ENCODE measurements at regions not wholly inside any gene's neighbourhood (a gene's known extent, or its start where the extent isn't known, plus 50 kb on each side); places are given as distances from the start of the nearest gene placed in this dataset.

DNA sequence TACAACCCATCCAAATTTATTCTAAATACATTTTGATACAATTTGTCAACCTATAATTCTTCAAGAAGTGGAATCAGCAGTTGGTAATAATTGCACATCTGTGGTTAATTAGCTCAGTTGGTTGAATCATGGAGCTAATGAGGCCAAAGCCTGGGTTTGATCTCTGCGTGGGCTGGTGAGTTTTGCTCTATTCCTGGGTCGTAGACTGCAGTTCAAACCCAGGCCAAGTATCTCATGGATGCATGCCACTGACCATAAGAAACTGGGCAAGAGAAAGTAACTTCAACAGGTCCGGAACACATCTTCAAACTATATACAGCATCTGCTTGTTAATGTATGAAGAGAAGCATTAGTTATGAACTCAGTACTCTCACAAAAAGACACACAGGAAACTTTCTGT, 779.7 kb downstream of the USP25 start:
- Histone ChIP-seq H3K4me3 (no peak overlapping the region), H3K4me2 (no peak overlapping the region), H3K4me1 (no peaks in the 10 kb centered on the region), H3K27ac (no peak overlapping the region), H3K27me3 (no peaks in the 10 kb centered on the region), H4K20me1 (no peaks in the 10 kb centered on the region; a peak in 1 of 22 replicates), H3K36me3 (no peaks in the 10 kb centered on the region), H3K9ac (no peak overlapping the region), H3K9me3 (replicated peaks in 1 of 11) (no peaks in the 10 kb centered on the region)
- no peak for TF ChIP-seq Cebpa-rat (IDR thresholded peaks at IDR 0.05)

DNA sequence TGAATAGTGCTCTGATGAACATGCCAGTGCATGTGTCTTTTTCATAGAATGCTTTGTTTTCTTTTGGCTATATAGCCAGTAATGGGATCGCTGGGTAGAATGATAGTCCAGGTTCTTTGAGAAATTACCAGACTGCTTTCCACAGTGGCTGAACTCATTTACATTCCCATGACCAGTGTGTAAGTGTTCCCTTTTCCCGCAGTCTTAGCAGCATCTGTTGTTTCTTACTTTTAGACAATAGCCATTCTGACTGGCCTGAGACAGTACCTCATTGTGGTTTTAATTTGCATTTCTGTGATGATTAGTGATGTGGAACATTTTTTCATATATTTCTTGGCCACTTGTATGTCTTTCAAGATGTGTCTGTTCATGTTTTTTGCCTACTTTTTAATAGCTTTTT, 784.5 kb downstream of the USP25 start:
- H3K27me3 ChIP-seq: no peaks in the 10 kb centered on the region
- TF ChIP-seq Cebpa-rat (IDR thresholded peaks at IDR 0.05): no peak
- H3K36me3 ChIP-seq: no peaks in the 10 kb centered on the region
- H3K4me2 ChIP-seq: no peak overlapping the region
- no peaks in the 10 kb centered on the region for H3K9me3 ChIP-seq (replicated peaks in 1 of 11)
- no peaks in the 10 kb centered on the region; a peak in 1 of 22 replicates for H4K20me1 ChIP-seq
- no peak overlapping the region for H3K4me3 ChIP-seq
- no peaks in the 10 kb centered on the region for H3K4me1 ChIP-seq
- H3K9ac ChIP-seq: no peak overlapping the region
- H3K27ac ChIP-seq: no peak overlapping the region

DNA sequence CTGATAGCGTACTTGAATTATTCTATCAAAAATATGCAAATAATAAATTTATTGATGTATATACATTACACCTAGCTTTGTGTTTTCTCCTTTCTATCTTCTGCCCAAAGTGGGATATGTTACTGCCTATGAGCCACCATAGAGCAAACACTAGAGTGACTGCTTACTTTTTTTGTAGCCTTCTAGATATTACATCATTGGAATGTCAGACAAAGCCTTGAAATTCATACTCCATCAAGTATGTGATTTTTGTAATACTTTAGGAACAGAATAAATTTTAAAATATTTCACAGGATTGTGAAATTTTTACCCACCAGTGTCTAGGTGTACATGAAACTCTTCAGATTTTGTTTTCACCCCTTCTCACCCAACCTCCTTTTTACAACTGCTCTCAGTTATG, 787.6 kb downstream of the USP25 start:
- Histone ChIP-seq H3K36me3 (no peaks in the 10 kb centered on the region), H3K4me2 (no peak overlapping the region), H3K27ac (no peak overlapping the region), H3K4me1 (no peaks in the 10 kb centered on the region), H3K4me3 (no peak overlapping the region), H3K9ac (no peak overlapping the region), H3K9me3 (replicated peaks in 1 of 11) (no peaks in the 10 kb centered on the region), H4K20me1 (no peaks in the 10 kb centered on the region; a peak in 1 of 22 replicates), H3K27me3 (no peaks in the 10 kb centered on the region)
- TF ChIP-seq Cebpa-rat (IDR thresholded peaks at IDR 0.05): no peak; a peak in 1 of 22 replicates

- no peak for TF ChIP-seq Cebpa-rat (IDR thresholded peaks at IDR 0.05)
These were observed 789.3 kb downstream of the USP25 start for GRCh38 chr21:16519036-16519435.

GRCh38 chr21:16519644-16520043, 789.9 kb downstream of the USP25 start:
- no peak overlapping the region for H3K9ac ChIP-seq
- H3K9me3 ChIP-seq (replicated peaks in 1 of 11): no peaks in the 10 kb centered on the region
- H4K20me1 ChIP-seq: no peaks in the 10 kb centered on the region; a peak in 1 of 22 replicates
- H3K4me1 ChIP-seq: no peaks in the 10 kb centered on the region
- TF ChIP-seq Cebpa-rat (IDR thresholded peaks at IDR 0.05): no peak
- no peak overlapping the region for H3K4me2 ChIP-seq
- no peaks in the 10 kb centered on the region for H3K27me3 ChIP-seq
- H3K4me3 ChIP-seq: no peak overlapping the region
- H3K27ac ChIP-seq: no peak overlapping the region
- H3K36me3 ChIP-seq: no peaks in the 10 kb centered on the region

More at GRCh38 chr21:16519036-16519435, 789.3 kb downstream of the USP25 start:
- Histone ChIP-seq H3K36me3 (no peaks in the 10 kb centered on the region), H3K9me3 (replicated peaks in 1 of 11) (no peaks in the 10 kb centered on the region), H3K4me2 (no peak overlapping the region), H4K20me1 (no peaks in the 10 kb centered on the region; a peak in 1 of 22 replicates), H3K9ac (no peak overlapping the region), H3K27ac (no peak overlapping the region), H3K4me1 (no peaks in the 10 kb centered on the region), H3K27me3 (no peaks in the 10 kb centered on the region), H3K4me3 (no peak overlapping the region)

GRCh38 chr21:16522548-16522947, 792.8 kb downstream of the USP25 start:
- TF ChIP-seq Cebpa-rat (IDR thresholded peaks at IDR 0.05): no peak
- Histone ChIP-seq H3K4me1 (no peaks in the 10 kb centered on the region), H3K27ac (no peak overlapping the region)

DNA sequence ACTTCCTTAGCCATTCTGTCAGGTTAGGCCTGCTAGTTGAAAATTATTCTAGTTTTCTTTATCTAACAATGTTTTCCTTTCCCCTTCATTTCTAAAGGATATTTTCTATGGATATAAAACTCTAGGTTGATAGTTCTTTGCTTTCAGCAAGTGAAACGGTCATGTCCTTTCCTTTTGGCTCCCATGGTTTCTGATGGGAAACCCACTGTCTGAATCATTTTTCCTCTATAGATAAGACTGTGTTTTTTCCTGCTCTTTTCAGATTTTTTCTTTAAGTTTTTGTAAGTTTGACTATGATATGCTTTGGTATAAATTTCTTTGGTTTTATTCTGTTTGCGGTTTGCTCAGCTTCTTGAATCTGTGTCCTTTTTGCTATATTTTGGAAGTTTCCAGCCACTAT, 800.9 kb downstream of the USP25 start:
- no peaks in the 10 kb centered on the region; a peak in 1 of 22 replicates for H4K20me1 ChIP-seq
- H3K9me3 ChIP-seq (replicated peaks in 1 of 11): no peaks in the 10 kb centered on the region; a peak in 1 of 22 replicates
- H3K4me2 ChIP-seq: no peak overlapping the region
- H3K4me1 ChIP-seq: peaks cover 0 to 5% (median 0%) of the 10 kb centered on the region in 10 experiments; a peak in 1 of 20 replicates
- no peak overlapping the region for H3K27ac ChIP-seq
- no peak for TF ChIP-seq Cebpa-rat (IDR thresholded peaks at IDR 0.05)
- H3K9ac ChIP-seq: no peak overlapping the region
- H3K4me3 ChIP-seq: no peak overlapping the region
- no peaks in the 10 kb centered on the region for H3K27me3 ChIP-seq
- no peaks in the 10 kb centered on the region for H3K36me3 ChIP-seq

More at GRCh38 chr21:16522548-16522947, 792.8 kb downstream of the USP25 start:
- H3K4me2 ChIP-seq: no peak overlapping the region
- no peaks in the 10 kb centered on the region for H3K9me3 ChIP-seq (replicated peaks in 1 of 11)
- no peak overlapping the region for H3K9ac ChIP-seq
- no peaks in the 10 kb centered on the region for H3K27me3 ChIP-seq
- H3K4me3 ChIP-seq: no peak overlapping the region
- no peaks in the 10 kb centered on the region for H4K20me1 ChIP-seq
- H3K36me3 ChIP-seq: no peaks in the 10 kb centered on the region

GRCh38 chr21:16532840-16533239, 803.1 kb downstream of the USP25 start:
- peaks cover 0 to 5% (median 0%) of the 10 kb centered on the region in 10 experiments; a peak in 1 of 20 replicates for H3K4me1 ChIP-seq
- no peak overlapping the region for H3K9ac ChIP-seq
- no peak overlapping the region; a peak in 2 of 22 replicates for H3K4me2 ChIP-seq
- H4K20me1 ChIP-seq: no peaks in the 10 kb centered on the region; a peak in 1 of 22 replicates
- no peaks in the 10 kb centered on the region for H3K27me3 ChIP-seq
- TF ChIP-seq Cebpa-rat (IDR thresholded peaks at IDR 0.05): no peak
- no peak overlapping the region for H3K27ac ChIP-seq
- no peak overlapping the region for H3K4me3 ChIP-seq
- H3K36me3 ChIP-seq: no peaks in the 10 kb centered on the region
- no peaks in the 10 kb centered on the region; a peak in 1 of 22 replicates for H3K9me3 ChIP-seq (replicated peaks in 1 of 11)

DNA sequence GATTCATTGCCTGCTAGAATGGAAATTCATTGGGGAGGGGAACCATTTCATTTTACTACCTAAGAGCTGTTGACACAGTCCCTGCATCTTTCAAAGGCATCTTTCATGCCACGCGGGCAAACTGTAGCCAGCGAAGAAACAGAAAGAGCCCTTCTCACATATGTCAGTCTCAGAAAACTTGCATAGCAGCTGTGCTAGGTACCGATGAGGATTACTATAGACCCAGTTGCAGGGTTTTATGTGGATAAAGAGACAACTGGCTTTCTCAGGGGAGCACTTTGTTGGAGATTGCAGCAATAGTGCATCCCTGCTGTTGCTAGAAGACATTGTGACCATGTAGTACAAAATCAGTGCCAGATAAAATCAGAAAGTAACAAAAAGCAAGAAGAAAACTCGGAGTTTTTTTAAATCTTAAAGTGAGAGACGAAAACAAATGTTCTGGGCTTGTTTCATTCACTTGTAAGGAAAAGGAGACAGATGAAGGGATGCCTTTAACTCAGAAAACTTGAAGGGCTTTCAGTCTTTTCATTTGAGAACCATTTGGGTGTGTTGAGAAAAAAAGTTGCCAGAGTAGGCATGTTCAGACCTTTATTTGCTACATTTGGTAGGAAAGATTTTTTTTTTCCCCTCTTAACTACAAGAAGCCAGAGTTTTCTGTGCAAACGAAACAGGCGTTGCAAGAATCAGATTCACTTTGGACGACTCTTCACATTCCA, 804.1 kb downstream of the USP25 start:
- Histone ChIP-seq H3K4me3 (no peak overlapping the region), H3K36me3 (no peaks in the 10 kb centered on the region), H3K9ac (no peak overlapping the region), H3K9me3 (replicated peaks in 1 of 11) (no peaks in the 10 kb centered on the region; a peak in 1 of 22 replicates), H4K20me1 (no peaks in the 10 kb centered on the region; a peak in 1 of 22 replicates), H3K4me2 (no peak overlapping the region), H3K27ac (no peak overlapping the region), H3K4me1 (peaks cover 0 to 5% (median 0%) of the 10 kb centered on the region in 10 experiments; a peak in 1 of 20 replicates), H3K27me3 (no peaks in the 10 kb centered on the region)
- no peak for TF ChIP-seq Cebpa-rat (IDR thresholded peaks at IDR 0.05)
